ENCODE measurements at regions not wholly inside any gene's neighbourhood (a gene's known extent, or its start where the extent isn't known, plus 50 kb on each side); places are given as distances from the start of the nearest gene placed in this dataset.

DNA sequence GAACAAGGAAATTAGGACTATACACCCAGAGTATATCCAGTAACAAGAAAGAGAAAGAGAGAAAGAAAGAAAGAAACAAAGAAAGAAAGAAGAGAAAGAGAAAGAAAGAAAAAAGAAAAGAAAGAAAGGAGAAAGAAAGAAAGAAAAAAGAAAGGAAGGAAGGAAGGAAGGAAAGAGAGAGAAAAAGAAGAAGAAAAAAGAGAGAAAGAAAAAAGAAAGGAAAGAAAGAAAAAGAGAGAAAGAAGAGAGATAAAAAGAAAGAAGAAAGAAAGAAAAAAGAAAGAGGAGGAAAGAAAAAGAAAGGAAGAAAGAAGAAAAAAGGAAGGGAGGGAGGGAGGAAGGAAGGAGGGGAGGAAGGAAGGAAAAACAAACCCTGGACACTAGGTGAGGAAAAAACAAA, 981.8 kb downstream of the TBC1D32 start:
- no peak for DNase-seq (ENCODE audit: low read depth in 1 of 2, low spot score in 2 of 2)
- no peak for TF ChIP-seq BRCA1 (IDR thresholded peaks at IDR 0.05; ENCODE audit: low read depth, low read length)
- TF ChIP-seq RBBP5 (IDR thresholded peaks at IDR 0.05; ENCODE audit: borderline replicate concordance, low read depth, low read length) = no peak
- no peak for TF ChIP-seq EGR1 (IDR thresholded peaks at IDR 0.05; ENCODE audit: borderline replicate concordance, low read depth, low read length)
- TF ChIP-seq CREB1 (IDR thresholded peaks at IDR 0.05) = no peak
- TF ChIP-seq SAP30 (IDR thresholded peaks at IDR 0.05; ENCODE audit: insufficient read depth, insufficient replicate concordance, low read length) = no peak
- TF ChIP-seq BCL11A (IDR thresholded peaks at IDR 0.05; ENCODE audit: low read depth in 2 of 2, low read length in 2 of 2) = no peak
- no peak for TF ChIP-seq MAFK (IDR thresholded peaks at IDR 0.05; ENCODE audit: low read depth, low read length)
- no peak for TF ChIP-seq TCF12 (IDR thresholded peaks at IDR 0.05; ENCODE audit: low read depth, low read length)
- TF ChIP-seq SIX5 (IDR thresholded peaks at IDR 0.05; ENCODE audit: low read depth, low read length) = no peak
- TF ChIP-seq EZH2 (IDR thresholded peaks at IDR 0.05; ENCODE audit: low read depth, low read length, severe bottlenecking) = no peak
- no peak for TF ChIP-seq JUN (IDR thresholded peaks at IDR 0.05; ENCODE audit: low read depth, low read length)
- TF ChIP-seq FOSL1 (IDR thresholded peaks at IDR 0.05; ENCODE audit: insufficient read depth, low read depth, low read length) = no peak
- TF ChIP-seq RNF2 (IDR thresholded peaks at IDR 0.05; ENCODE audit: borderline replicate concordance, low read depth, low read length, missing control alignments, poor library complexity, severe bottlenecking) = no peak

More for the DNA sequence above, 981.8 kb downstream of the TBC1D32 start:
- no peak overlapping the region for H3K14ac ChIP-seq (ENCODE audit: insufficient read length)
- no peak overlapping the region for H2AK5ac ChIP-seq (ENCODE audit: low read depth, low read length)
- no peak overlapping the region for H3K4ac ChIP-seq (replicated peaks; ENCODE audit: insufficient read length, low read depth, low read length)
- no peak overlapping the region for H3K4me2 ChIP-seq (ENCODE audit: insufficient read depth in 1 of 2, low read depth in 2 of 2, low read length in 2 of 2)
- no peaks in the 10 kb centered on the region for H3K9me3 ChIP-seq (ENCODE audit: insufficient read depth in 2 of 2, low read depth in 1 of 2, low read length in 1 of 2)
- H3K36me3 ChIP-seq (ENCODE audit: control insufficient read depth in 2 of 4, insufficient read depth in 4 of 4, low read length in 3 of 4) = no peaks in the 10 kb centered on the region
- no peak overlapping the region for H2BK5ac ChIP-seq (ENCODE audit: low read depth, low read length)
- H3K18ac ChIP-seq (ENCODE audit: extremely low read depth, low read length) = no peak overlapping the region
- no peak overlapping the region for H4K91ac ChIP-seq (replicated peaks; ENCODE audit: insufficient read length, low read length)
- no peak overlapping the region for H4K8ac ChIP-seq (ENCODE audit: extremely low read depth, insufficient read depth, low read length)
- no peak overlapping the region for H2AFZ ChIP-seq (ENCODE audit: low read length)
- H3K79me1 ChIP-seq (ENCODE audit: low read depth, low read length) = no peaks in the 10 kb centered on the region
- no peak overlapping the region for H3K56ac ChIP-seq (replicated peaks; ENCODE audit: insufficient read length, low read depth, low read length)
- no peaks in the 10 kb centered on the region; a peak in 1 of 7 replicates for H3K4me1 ChIP-seq (replicated peaks in 1 of 4; ENCODE audit: control insufficient read depth in 3 of 4, insufficient read depth in 4 of 4, low read length in 3 of 4)
- H4K5ac ChIP-seq (ENCODE audit: insufficient read length, low read depth, low read length) = no peak overlapping the region
- no peak overlapping the region for H3K9ac ChIP-seq (replicated peaks in 1 of 4; ENCODE audit: extremely low read depth in 1 of 4, low read depth in 3 of 4, low read length in 3 of 4)
- no peak overlapping the region for H3K27ac ChIP-seq (ENCODE audit: low read depth, low read length)
- H3K23me2 ChIP-seq (ENCODE audit: low read depth, low read length) = peaks cover 1% of the 10 kb centered on the region; the same call in 1 of the 2 replicates
- H3K23ac ChIP-seq (ENCODE audit: insufficient read length) = no peak overlapping the region
- no peak overlapping the region for H3K4me3 ChIP-seq (ENCODE audit: extremely low read depth in 1 of 4, insufficient read depth in 2 of 4, low read depth in 3 of 4, low read length in 4 of 4)
- no peaks in the 10 kb centered on the region for H3K27me3 ChIP-seq (replicated peaks in 1 of 4; ENCODE audit: control insufficient read depth in 3 of 4, extremely low read depth in 1 of 4, insufficient read depth in 3 of 4, low read length in 3 of 4)
- ChIA-PET POLR2A (ENCODE audit: partially characterized antibody) (no interaction called here), CTCF (ENCODE audit: partially characterized antibody) (interaction anchor here (0.6 to 1.5 kb wide), 2 partner anchors 11 to 239 kb away, joined by 3 to 4 read pairs; no protein-coding TSS in a partner anchor)
- H2BK20ac ChIP-seq (ENCODE audit: low read length) = no peak overlapping the region
- no peaks in the 10 kb centered on the region for H3K79me2 ChIP-seq (ENCODE audit: control insufficient read depth in 1 of 2, insufficient read depth in 2 of 2, low read length in 2 of 2)
- H2BK120ac ChIP-seq (replicated peaks; ENCODE audit: low read depth, low read length) = no peak overlapping the region
- H2BK12ac ChIP-seq (ENCODE audit: low read depth, low read length) = no peak overlapping the region
- no peak overlapping the region for H2BK15ac ChIP-seq (ENCODE audit: low read length)
- FAIRE-seq = no peak
- H4K20me1 ChIP-seq (replicated peaks in 1 of 2; ENCODE audit: control insufficient read depth in 1 of 2, insufficient read depth in 2 of 2, low read length in 2 of 2) = no peaks in the 10 kb centered on the region
